ENCODE measurements at regions not wholly inside any gene's neighbourhood (a gene's known extent, or its start where the extent isn't known, plus 50 kb on each side); places are given as distances from the start of the nearest gene placed in this dataset.

- intact Hi-C loops (cut with DNase I), result no loop called here
- Histone ChIP-seq H3K9me3 (replicated peaks in 1 of 3) (no peaks in the 10 kb centered on the region), H3K4me1 (replicated peaks in 1 of 2) (no peaks in the 10 kb centered on the region), H3K36me3 (replicated peaks in 1 of 2) (no peaks in the 10 kb centered on the region), H3K27me3 (no peaks in the 10 kb centered on the region), H3K27ac (no peak overlapping the region), H3K4me3 (no peak overlapping the region)
- no peak for DNase-seq
- TF ChIP-seq POLR2A (IDR thresholded peaks at IDR 0.05), result no peak
- 83 to 94% (median 90%) methylated on average over 1 to 9 of the region's 9 CpGs for WGBS, 4 donors
Measured at GRCh38 chr9:136597965-136598364, 52.1 kb upstream of the NOTCH1 start.

- Histone ChIP-seq H3K4me1 (replicated peaks in 1 of 2) (no peaks in the 10 kb centered on the region), H3K9me3 (replicated peaks in 1 of 3) (no peaks in the 10 kb centered on the region), H3K4me3 (no peak overlapping the region), H3K36me3 (replicated peaks in 1 of 2) (no peaks in the 10 kb centered on the region), H3K27me3 (no peaks in the 10 kb centered on the region), H3K27ac (no peak overlapping the region)
- TF ChIP-seq CTCF (IDR thresholded peaks at IDR 0.05), result no peak
- no peak for TF ChIP-seq POLR2A (IDR thresholded peaks at IDR 0.05)
- DNase-seq, result no peak
- 56 to 82% (median 74%) methylated on average over 4 to 13 of the region's 13 CpGs; no CpG with 5 or more reads in 1 of the 4 donors for WGBS, 4 donors
- intact Hi-C loops (cut with DNase I), result no loop called here
Measured at GRCh38 chr9:136597141-136597885, 51.5 kb upstream of the NOTCH1 start.

GRCh38 chr9:136596630-136597031, 50.8 kb upstream of the NOTCH1 start:
- intact Hi-C loops (cut with DNase I), result no loop called here

GRCh38 chr9:136596217-136596616, 50.4 kb upstream of the NOTCH1 start:
- H3K36me3 ChIP-seq (replicated peaks in 1 of 2), result no peaks in the 10 kb centered on the region
- H3K27ac ChIP-seq, result no peak overlapping the region
- WGBS, 4 donors, result 71 to 82% (median 74%) methylated on average over 8 of the region's 8 CpGs
- no peak for TF ChIP-seq CTCF (IDR thresholded peaks at IDR 0.05)
- TF ChIP-seq POLR2A (IDR thresholded peaks at IDR 0.05), result no peak
- peaks cover 0 to under 1% of the 10 kb centered on the region in 2 donors for H3K4me1 ChIP-seq (replicated peaks in 1 of 2)
- no peak overlapping the region for H3K4me3 ChIP-seq
- H3K27me3 ChIP-seq, result no peaks in the 10 kb centered on the region
- intact Hi-C loops (cut with DNase I), result no loop called here
- no peaks in the 10 kb centered on the region for H3K9me3 ChIP-seq (replicated peaks in 1 of 3)
- no peak for DNase-seq

More at GRCh38 chr9:136596630-136597031, 50.8 kb upstream of the NOTCH1 start:
- TF ChIP-seq CTCF (IDR thresholded peaks at IDR 0.05), result no peak
- TF ChIP-seq POLR2A (IDR thresholded peaks at IDR 0.05), result no peak
- Histone ChIP-seq H3K4me1 (replicated peaks in 1 of 2) (no peaks in the 10 kb centered on the region), H3K27ac (no peak overlapping the region), H3K9me3 (replicated peaks in 1 of 3) (no peaks in the 10 kb centered on the region), H3K27me3 (no peaks in the 10 kb centered on the region), H3K36me3 (replicated peaks in 1 of 2) (no peaks in the 10 kb centered on the region), H3K4me3 (no peak overlapping the region)
- 86 to 95% (median 91%) methylated on average over 9 to 16 of the region's 16 CpGs for WGBS, 4 donors
- DNase-seq, result no peak

Measured in adrenal gland (tissue), 9 donors.